ENCODE measurements at regions not wholly inside any gene's neighbourhood (a gene's known extent, or its start where the extent isn't known, plus 50 kb on each side); places are given as distances from the start of the nearest gene placed in this dataset.

- CTCF ChIA-PET: interaction anchor here (1.0 kb wide), 2 partner anchors 15 to 20 kb away, joined by 3 to 5 read pairs; no protein-coding TSS in a partner anchor
- dilution Hi-C loops (cut with MboI; ENCODE audit: extremely low pct_ligation_motif_present, low sequenced_read_pairs) (no loop called here), intact Hi-C loops (cut with micrococcal nuclease) (no loop called here)
Observed at GRCh38 chr10:62457196-62457595, 83.0 kb downstream of the ZNF365 start.

GRCh38 chr10:62457598-62457997, 83.4 kb downstream of the ZNF365 start:
- FAIRE-seq (no peak), DNase-seq (ENCODE audit: low read depth, low spot score) (no peak)
- Histone ChIP-seq H3K27ac (ENCODE audit: insufficient read depth, low read depth, low read length) (no peak overlapping the region), H3K9ac (replicated peaks; ENCODE audit: extremely low read depth, insufficient read depth, low read length) (no peak overlapping the region), H3K9me3 (replicated peaks; ENCODE audit: control insufficient read depth, insufficient read depth, low read length) (no peaks in the 10 kb centered on the region), H3K4me3 (replicated peaks in 1 of 3; ENCODE audit: insufficient read depth in 1 of 3, low read depth in 1 of 3, low read length in 3 of 3) (no peak overlapping the region), H3K4me1 (ENCODE audit: control insufficient read depth, extremely low read depth, insufficient read depth, low read length) (no peaks in the 10 kb centered on the region), H3K4me2 (ENCODE audit: insufficient read depth, low read length) (no peak overlapping the region), H3K9me1 (replicated peaks; ENCODE audit: control insufficient read depth, extremely low read depth, insufficient read depth, low read length) (no peaks in the 10 kb centered on the region), H4K20me1 (replicated peaks; ENCODE audit: control insufficient read depth, extremely low read depth, insufficient read depth, low read length) (no peaks in the 10 kb centered on the region), H3K79me2 (ENCODE audit: control insufficient read depth, insufficient read depth, low read length) (no peaks in the 10 kb centered on the region), H3K36me3 (ENCODE audit: control insufficient read depth in 2 of 2, extremely low read depth in 1 of 2, insufficient read depth in 2 of 2, low read length in 2 of 2) (no peaks in the 10 kb centered on the region), H3K27me3 (ENCODE audit: control insufficient read depth in 2 of 2, insufficient read depth in 2 of 2, low read length in 2 of 2) (no peaks in the 10 kb centered on the region), H2AFZ (ENCODE audit: low read depth, low read length) (no peak overlapping the region)
- dilution Hi-C loops (cut with MboI; ENCODE audit: extremely low pct_ligation_motif_present, low sequenced_read_pairs): no loop called here
- intact Hi-C loops (cut with micrococcal nuclease): no loop called here
- ChIA-PET CTCF (interaction anchor here (1.0 kb wide), 1 partner anchor 20 kb away, joined by 3 read pairs; no protein-coding TSS in a partner anchor), POLR2A (no interaction called here)
- no peak for TF ChIP-seq FOS (IDR thresholded peaks at IDR 0.05; ENCODE audit: borderline replicate concordance, insufficient read depth, low read length)
- no peak for TF ChIP-seq MAX (IDR thresholded peaks at IDR 0.05; ENCODE audit: insufficient read depth, insufficient read length)
- TF ChIP-seq JUN (IDR thresholded peaks at IDR 0.05; ENCODE audit: borderline replicate concordance, insufficient read depth, insufficient read length, low read depth): no peak
- no peak for TF ChIP-seq EZH2 (IDR thresholded peaks at IDR 0.05; ENCODE audit: borderline replicate concordance, low read depth, low read length, severe bottlenecking)
- no peak for TF ChIP-seq GATA2 (IDR thresholded peaks at IDR 0.05; ENCODE audit: insufficient read depth, insufficient read length, low read depth, low read length)
- no peak for TF ChIP-seq CTCF (IDR thresholded peaks at IDR 0.05; ENCODE audit: extremely low read depth in 1 of 2, insufficient read depth in 1 of 2, low read depth in 1 of 2, low read length in 2 of 2)
- TF ChIP-seq MYC (IDR thresholded peaks at IDR 0.05; ENCODE audit: low read depth, low read length): no peak
- TF ChIP-seq POLR2AphosphoS5 (IDR thresholded peaks at IDR 0.05; ENCODE audit: insufficient read depth, low read depth, low read length): no peak
- no peak for TF ChIP-seq POLR2A (IDR thresholded peaks at IDR 0.05; ENCODE audit: low read depth, low read length)
- BruUV-seq (replicated peaks): no TSS peak

More at GRCh38 chr10:62457196-62457595, 83.0 kb downstream of the ZNF365 start:
- Histone ChIP-seq H3K27ac (ENCODE audit: insufficient read depth, low read depth, low read length) (no peak overlapping the region), H3K9ac (replicated peaks; ENCODE audit: extremely low read depth, insufficient read depth, low read length) (no peak overlapping the region), H3K79me2 (ENCODE audit: control insufficient read depth, insufficient read depth, low read length) (no peaks in the 10 kb centered on the region), H3K36me3 (ENCODE audit: control insufficient read depth in 2 of 2, extremely low read depth in 1 of 2, insufficient read depth in 2 of 2, low read length in 2 of 2) (no peaks in the 10 kb centered on the region), H3K27me3 (ENCODE audit: control insufficient read depth in 2 of 2, insufficient read depth in 2 of 2, low read length in 2 of 2) (no peaks in the 10 kb centered on the region), H3K4me3 (replicated peaks in 1 of 3; ENCODE audit: insufficient read depth in 1 of 3, low read depth in 1 of 3, low read length in 3 of 3) (no peak overlapping the region), H3K4me2 (ENCODE audit: insufficient read depth, low read length) (no peak overlapping the region), H3K4me1 (ENCODE audit: control insufficient read depth, extremely low read depth, insufficient read depth, low read length) (no peaks in the 10 kb centered on the region), H3K9me1 (replicated peaks; ENCODE audit: control insufficient read depth, extremely low read depth, insufficient read depth, low read length) (no peaks in the 10 kb centered on the region), H3K9me3 (replicated peaks; ENCODE audit: control insufficient read depth, insufficient read depth, low read length) (no peaks in the 10 kb centered on the region), H4K20me1 (replicated peaks; ENCODE audit: control insufficient read depth, extremely low read depth, insufficient read depth, low read length) (no peaks in the 10 kb centered on the region), H2AFZ (ENCODE audit: low read depth, low read length) (no peak overlapping the region)
- FAIRE-seq: no peak
- TF ChIP-seq JUN (IDR thresholded peaks at IDR 0.05; ENCODE audit: borderline replicate concordance, insufficient read depth, insufficient read length, low read depth): no peak
- no peak for TF ChIP-seq EZH2 (IDR thresholded peaks at IDR 0.05; ENCODE audit: borderline replicate concordance, low read depth, low read length, severe bottlenecking)
- no peak for TF ChIP-seq GATA2 (IDR thresholded peaks at IDR 0.05; ENCODE audit: insufficient read depth, insufficient read length, low read depth, low read length)
- TF ChIP-seq MAX (IDR thresholded peaks at IDR 0.05; ENCODE audit: insufficient read depth, insufficient read length): no peak
- TF ChIP-seq POLR2A (IDR thresholded peaks at IDR 0.05; ENCODE audit: low read depth, low read length): no peak
- no peak for TF ChIP-seq FOS (IDR thresholded peaks at IDR 0.05; ENCODE audit: borderline replicate concordance, insufficient read depth, low read length)
- no peak for DNase-seq (ENCODE audit: low read depth, low spot score)
- BruUV-seq (replicated peaks): no TSS peak
- POLR2A ChIA-PET: no interaction called here
